ENCODE measurements at regions not wholly inside any gene's neighbourhood (a gene's known extent, or its start where the extent isn't known, plus 50 kb on each side); places are given as distances from the start of the nearest gene placed in this dataset.

DNA sequence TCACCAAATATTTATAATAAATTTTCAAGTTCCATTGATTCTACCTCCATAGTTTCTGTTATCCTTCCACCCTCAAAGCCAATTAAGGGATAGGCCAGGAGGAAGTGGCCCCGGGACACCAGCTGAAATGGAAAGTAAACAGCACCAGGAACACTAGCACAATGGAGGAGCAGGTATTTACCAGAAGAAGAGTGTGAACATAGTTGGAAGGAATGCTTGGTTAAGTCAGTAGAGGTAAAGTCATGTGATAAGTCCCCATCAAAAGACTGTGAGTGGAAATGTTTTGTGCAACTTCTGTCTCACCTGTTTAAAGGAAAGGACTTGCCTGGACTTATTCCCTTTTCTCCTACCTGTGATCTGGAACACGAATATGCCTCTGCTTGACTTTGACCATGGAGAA lies 146.7 kb upstream of the RAI14 start:
- Histone ChIP-seq H3K27ac (replicated peaks) (no peak overlapping the region), H3K27me3 (ENCODE audit: insufficient read depth, poor library complexity, severe bottlenecking) (peaks cover 3% of the 10 kb centered on the region), H3K4me3 (replicated peaks; ENCODE audit: insufficient read depth, low read length) (no peak overlapping the region)
- TF ChIP-seq POLR2AphosphoS5 (IDR thresholded peaks at IDR 0.05; ENCODE audit: low read depth) = no peak
- TF ChIP-seq, protein P1, sequence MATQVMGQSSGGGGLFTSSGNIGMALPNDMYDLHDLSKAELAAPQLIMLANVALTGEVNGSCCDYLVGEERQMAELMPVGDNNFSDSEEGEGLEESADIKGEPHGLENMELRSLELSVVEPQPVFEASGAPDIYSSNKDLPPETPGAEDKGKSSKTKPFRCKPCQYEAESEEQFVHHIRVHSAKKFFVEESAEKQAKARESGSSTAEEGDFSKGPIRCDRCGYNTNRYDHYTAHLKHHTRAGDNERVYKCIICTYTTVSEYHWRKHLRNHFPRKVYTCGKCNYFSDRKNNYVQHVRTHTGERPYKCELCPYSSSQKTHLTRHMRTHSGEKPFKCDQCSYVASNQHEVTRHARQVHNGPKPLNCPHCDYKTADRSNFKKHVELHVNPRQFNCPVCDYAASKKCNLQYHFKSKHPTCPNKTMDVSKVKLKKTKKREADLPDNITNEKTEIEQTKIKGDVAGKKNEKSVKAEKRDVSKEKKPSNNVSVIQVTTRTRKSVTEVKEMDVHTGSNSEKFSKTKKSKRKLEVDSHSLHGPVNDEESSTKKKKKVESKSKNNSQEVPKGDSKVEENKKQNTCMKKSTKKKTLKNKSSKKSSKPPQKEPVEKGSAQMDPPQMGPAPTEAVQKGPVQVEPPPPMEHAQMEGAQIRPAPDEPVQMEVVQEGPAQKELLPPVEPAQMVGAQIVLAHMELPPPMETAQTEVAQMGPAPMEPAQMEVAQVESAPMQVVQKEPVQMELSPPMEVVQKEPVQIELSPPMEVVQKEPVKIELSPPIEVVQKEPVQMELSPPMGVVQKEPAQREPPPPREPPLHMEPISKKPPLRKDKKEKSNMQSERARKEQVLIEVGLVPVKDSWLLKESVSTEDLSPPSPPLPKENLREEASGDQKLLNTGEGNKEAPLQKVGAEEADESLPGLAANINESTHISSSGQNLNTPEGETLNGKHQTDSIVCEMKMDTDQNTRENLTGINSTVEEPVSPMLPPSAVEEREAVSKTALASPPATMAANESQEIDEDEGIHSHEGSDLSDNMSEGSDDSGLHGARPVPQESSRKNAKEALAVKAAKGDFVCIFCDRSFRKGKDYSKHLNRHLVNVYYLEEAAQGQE (IDR thresholded peaks at IDR 0.05; ENCODE audit: insufficient replicate concordance, low read depth) = no peak
- TF ChIP-seq, protein P2, sequence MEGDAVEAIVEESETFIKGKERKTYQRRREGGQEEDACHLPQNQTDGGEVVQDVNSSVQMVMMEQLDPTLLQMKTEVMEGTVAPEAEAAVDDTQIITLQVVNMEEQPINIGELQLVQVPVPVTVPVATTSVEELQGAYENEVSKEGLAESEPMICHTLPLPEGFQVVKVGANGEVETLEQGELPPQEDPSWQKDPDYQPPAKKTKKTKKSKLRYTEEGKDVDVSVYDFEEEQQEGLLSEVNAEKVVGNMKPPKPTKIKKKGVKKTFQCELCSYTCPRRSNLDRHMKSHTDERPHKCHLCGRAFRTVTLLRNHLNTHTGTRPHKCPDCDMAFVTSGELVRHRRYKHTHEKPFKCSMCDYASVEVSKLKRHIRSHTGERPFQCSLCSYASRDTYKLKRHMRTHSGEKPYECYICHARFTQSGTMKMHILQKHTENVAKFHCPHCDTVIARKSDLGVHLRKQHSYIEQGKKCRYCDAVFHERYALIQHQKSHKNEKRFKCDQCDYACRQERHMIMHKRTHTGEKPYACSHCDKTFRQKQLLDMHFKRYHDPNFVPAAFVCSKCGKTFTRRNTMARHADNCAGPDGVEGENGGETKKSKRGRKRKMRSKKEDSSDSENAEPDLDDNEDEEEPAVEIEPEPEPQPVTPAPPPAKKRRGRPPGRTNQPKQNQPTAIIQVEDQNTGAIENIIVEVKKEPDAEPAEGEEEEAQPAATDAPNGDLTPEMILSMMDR (IDR thresholded peaks at IDR 0.05; ENCODE audit: insufficient read depth, low read length) = no peak
- TF ChIP-seq SPI1 (IDR thresholded peaks at IDR 0.05; ENCODE audit: borderline replicate concordance, low read depth) = no peak
- no peak for DNase-seq (ENCODE audit: low read depth in 1 of 2, low spot score in 1 of 2)

DNA sequence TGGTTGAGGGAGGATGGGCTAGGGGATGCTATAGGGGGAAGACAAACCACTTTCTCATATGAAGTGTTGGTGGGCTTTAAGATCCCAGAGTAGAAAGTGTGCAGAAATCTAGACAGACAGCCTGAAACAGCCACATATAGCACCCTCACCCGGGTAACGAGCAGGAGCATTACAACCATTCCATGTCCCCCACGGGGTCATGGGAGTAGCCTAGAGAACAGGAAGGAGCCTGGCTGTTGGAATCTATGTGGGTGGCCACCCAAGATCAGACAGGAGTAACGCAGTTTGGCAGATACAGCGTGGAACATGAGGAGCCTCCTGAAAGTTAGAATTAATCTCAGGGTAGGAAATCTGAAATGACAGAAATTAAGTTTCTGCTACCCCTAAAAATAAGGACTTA lies 146.1 kb upstream of the RAI14 start:
- TF ChIP-seq SPI1 (IDR thresholded peaks at IDR 0.05; ENCODE audit: borderline replicate concordance, low read depth) (no peak), POLR2AphosphoS5 (IDR thresholded peaks at IDR 0.05; ENCODE audit: low read depth) (no peak), GABPA (IDR thresholded peaks at IDR 0.05; ENCODE audit: low read depth) (no peak)
- TF ChIP-seq, protein P1 (IDR thresholded peaks at IDR 0.05; ENCODE audit: insufficient replicate concordance, low read depth) = no peak
- TF ChIP-seq, protein P2 (IDR thresholded peaks at IDR 0.05; ENCODE audit: insufficient read depth, low read length) = no peak
- no peak for DNase-seq (ENCODE audit: low read depth in 1 of 2, low spot score in 1 of 2)
- Histone ChIP-seq H3K27me3 (ENCODE audit: insufficient read depth, poor library complexity, severe bottlenecking) (peaks cover 3% of the 10 kb centered on the region), H3K4me3 (replicated peaks; ENCODE audit: insufficient read depth, low read length) (no peak overlapping the region), H3K27ac (replicated peaks) (no peak overlapping the region)

DNA sequence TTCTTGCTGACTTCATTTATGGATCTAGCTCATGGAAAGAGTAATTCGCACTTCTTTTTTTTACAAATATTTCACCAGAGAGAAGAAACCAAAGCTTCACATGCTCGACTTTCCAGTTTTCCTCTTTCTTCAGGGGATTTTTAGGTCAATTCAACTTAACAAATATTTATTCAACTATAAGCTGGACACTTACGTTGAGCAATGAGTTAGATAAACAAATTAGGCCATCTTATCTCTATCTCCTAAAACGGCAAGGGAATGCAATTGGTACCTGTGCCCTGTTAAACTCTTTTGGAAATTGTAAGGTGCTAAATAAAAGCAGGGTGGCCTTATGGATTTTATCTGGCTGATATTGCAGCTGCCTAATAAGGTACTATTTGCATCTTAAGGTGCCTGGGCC lies 145.1 kb upstream of the RAI14 start:
- H3K27ac ChIP-seq (replicated peaks) = no peak overlapping the region
- H3K4me3 ChIP-seq (replicated peaks; ENCODE audit: insufficient read depth, low read length) = no peak overlapping the region
- no peak for DNase-seq (ENCODE audit: low read depth in 1 of 2, low spot score in 1 of 2)
- H3K27me3 ChIP-seq (ENCODE audit: insufficient read depth, poor library complexity, severe bottlenecking) = peaks cover under 1% of the 10 kb centered on the region
- TF ChIP-seq, protein P1 (IDR thresholded peaks at IDR 0.05; ENCODE audit: insufficient replicate concordance, low read depth) = no peak
- TF ChIP-seq, protein P2 (IDR thresholded peaks at IDR 0.05; ENCODE audit: insufficient read depth, low read length) = no peak
- TF ChIP-seq SPI1 (IDR thresholded peaks at IDR 0.05; ENCODE audit: borderline replicate concordance, low read depth) = no peak
- no peak for TF ChIP-seq GABPA (IDR thresholded peaks at IDR 0.05; ENCODE audit: low read depth)
- TF ChIP-seq POLR2AphosphoS5 (IDR thresholded peaks at IDR 0.05; ENCODE audit: low read depth) = no peak

Measured in HL-60 (cell line).